H9 (cell line): ENCODE measurements at regions not wholly inside any gene's neighbourhood (a gene's known extent, or its start where the extent isn't known, plus 50 kb on each side); places are given as distances from the start of the nearest gene placed in this dataset.

Source experiments
- DNase-seq: peaks from one replicate; pipeline ENCODE4 v3.0.0-alpha.2; 2017
- H2AFZ ChIP-seq: one replicate; pipeline ENCODE4 v1.6.1; 2013; ENCODE audit warnings: mild to moderate bottlenecking, low read length, control low read depth, moderate library complexity
- H2AK5ac ChIP-seq: 2 replicates; pipeline ENCODE4 v1.6.1; 2013; ENCODE audit warnings: low read length, control low read depth, mixed read lengths; ENCODE audit not compliant: insufficient read length
- H2BK120ac ChIP-seq: one replicate; pipeline ENCODE4 v1.6.1; 2013; ENCODE audit warnings: low read depth, mild to moderate bottlenecking, low read length, control low read depth, inconsistent platforms; ENCODE audit not compliant: poor library complexity, severe bottlenecking
- H2BK12ac ChIP-seq: 2 replicates; pipeline ENCODE4 v1.6.1; 2013; ENCODE audit warnings: low read length, control low read depth, mixed read lengths, low read depth; ENCODE audit not compliant: insufficient read length
- H2BK15ac ChIP-seq: 2 replicates; pipeline ENCODE4 v1.6.1; 2013; ENCODE audit warnings: low read depth, low read length, control low read depth
- H2BK20ac ChIP-seq: one replicate; pipeline ENCODE4 v1.6.1; 2013; ENCODE audit warnings: low read depth, mild to moderate bottlenecking, low read length, control low read depth, inconsistent platforms; ENCODE audit not compliant: poor library complexity, severe bottlenecking
- H2BK5ac ChIP-seq: 2 replicates; pipeline ENCODE4 v1.6.1; 2013; ENCODE audit warnings: low read length, control low read depth, mixed read lengths; ENCODE audit not compliant: insufficient read length
- H3K14ac ChIP-seq: 2 replicates; pipeline ENCODE4 v1.6.1; 2013; ENCODE audit warnings: low read length, control low read depth; ENCODE audit not compliant: insufficient read depth
- H3K18ac ChIP-seq: 2 replicates; pipeline ENCODE4 v1.6.1; 2013; ENCODE audit warnings: low read depth, mild to moderate bottlenecking, mixed read lengths, low read length, control low read depth; ENCODE audit not compliant: insufficient read length
- H3K23ac ChIP-seq: 2 replicates; pipeline ENCODE4 v1.6.1; 2013; ENCODE audit warnings: low read length, control low read depth, mixed read lengths, low read depth; ENCODE audit not compliant: insufficient read length
- H3K23me2 ChIP-seq: 2 replicates; pipeline ENCODE4 v1.6.1; 2013; ENCODE audit warnings: low read depth, mild to moderate bottlenecking, mixed read lengths, low read length, control low read depth; ENCODE audit not compliant: insufficient read length, poor library complexity, severe bottlenecking
- H3K27ac ChIP-seq: 2 replicates; pipeline ENCODE4 v1.5.1; 2013; ENCODE audit warnings: low read length, control low read depth, mixed read lengths, low read depth; ENCODE audit not compliant: insufficient read length
- H3K27me3 ChIP-seq: 2 replicates; pipeline ENCODE4 v1.6.1; 2013; ENCODE audit warnings: low read length, control low read depth, inconsistent platforms; ENCODE audit not compliant: insufficient read depth
- H3K4ac ChIP-seq: 2 replicates; pipeline ENCODE4 v1.6.1; 2013; ENCODE audit warnings: low read depth, mild to moderate bottlenecking, control low read depth, inconsistent platforms, low read length, moderate library complexity
- H3K4me1 ChIP-seq: 2 replicates; pipeline ENCODE4 v1.6.1; 2013; ENCODE audit warnings: low read length, control low read depth, inconsistent platforms; ENCODE audit not compliant: insufficient read depth
- H3K4me2 ChIP-seq: 2 replicates; pipeline ENCODE4 v1.6.1; 2013; ENCODE audit warnings: low read length, control low read depth, mixed read lengths; ENCODE audit not compliant: insufficient read length, insufficient read depth
- H3K56ac ChIP-seq: 2 replicates; pipeline ENCODE4 v1.6.1; 2013; ENCODE audit warnings: low read depth, mild to moderate bottlenecking, mixed read lengths, low read length, control low read depth; ENCODE audit not compliant: insufficient read length
- H3K79me1 ChIP-seq: 2 replicates; pipeline ENCODE4 v1.6.1; 2013; ENCODE audit warnings: low read depth, mild to moderate bottlenecking, moderate library complexity, low read length, control low read depth, inconsistent platforms; ENCODE audit not compliant: insufficient read depth, poor library complexity, severe bottlenecking
- H3K79me2 ChIP-seq: 2 replicates; pipeline ENCODE4 v1.6.1; 2013; ENCODE audit warnings: low read length, control low read depth, inconsistent platforms; ENCODE audit not compliant: insufficient read depth
- H3K9ac ChIP-seq: 2 replicates; pipeline ENCODE4 v1.6.1; 2013; ENCODE audit warnings: low read length, control low read depth, mixed read lengths; ENCODE audit not compliant: insufficient read length; ENCODE audit errors: extremely low read depth
- H3K9me3 ChIP-seq: one replicate; pipeline ENCODE4 v1.6.1; 2013; ENCODE audit warnings: low read depth, low read length, inconsistent platforms; ENCODE audit not compliant: control insufficient read depth
- H3T11ph ChIP-seq: one replicate; pipeline ENCODE4 v1.6.1; 2013; ENCODE audit warnings: mild to moderate bottlenecking, low read length, control low read depth, inconsistent platforms
- H4K20me1 ChIP-seq: one replicate; pipeline ENCODE4 v1.6.1; 2013; ENCODE audit not compliant: control insufficient read depth, insufficient read length, insufficient read depth
- H4K5ac ChIP-seq: 2 replicates; pipeline ENCODE4 v1.6.1; 2013; ENCODE audit warnings: low read depth, mild to moderate bottlenecking, mixed read lengths, low read length, control low read depth; ENCODE audit not compliant: insufficient read length
- H4K8ac ChIP-seq: replicated peaks from 2 replicates; pipeline ENCODE4 v1.6.1; 2013; ENCODE audit warnings: low read length, control low read depth, mixed read lengths, low read depth; ENCODE audit not compliant: insufficient read length
- H4K91ac ChIP-seq: 2 replicates; pipeline ENCODE4 v1.6.1; 2013; ENCODE audit warnings: low read depth, mild to moderate bottlenecking, moderate library complexity, mixed read lengths, low read length, control low read depth; ENCODE audit not compliant: insufficient read length
- H3K27ac Mint-ChIP-seq, 3 experiments: 2 replicates in 2 of 3; 3 replicates in 1 of 3; pipeline ENCODE4 v1.8.0; 2020 to 2021; ENCODE audit warnings: mixed read lengths in 3 of 3, mild to moderate bottlenecking in 1 of 3, moderate library complexity in 1 of 3
- H3K27me3 Mint-ChIP-seq: 2 replicates; pipeline ENCODE4 v1.8.0; 2021; ENCODE audit warnings: low read depth, mild to moderate bottlenecking, moderate library complexity, mixed read lengths
- H3K36me3 Mint-ChIP-seq, 3 experiments: 2 replicates in 2 of 3; 3 replicates in 1 of 3; pipeline ENCODE4 v1.8.0; 2020 to 2021; ENCODE audit warnings: low read depth in 3 of 3, mixed read lengths in 3 of 3; ENCODE audit not compliant: insufficient read depth in 1 of 3
- H3K4me1 Mint-ChIP-seq, 2 experiments: 2 replicates each; pipeline ENCODE4 v1.8.0; 2020; ENCODE audit warnings: mixed read lengths in 2 of 2
- H3K4me3 Mint-ChIP-seq, 2 experiments: 2 replicates in 1 of 2; 3 replicates in 1 of 2; pipeline ENCODE4 v1.8.0; 2020 to 2021; ENCODE audit warnings: mild to moderate bottlenecking in 2 of 2, mixed read lengths in 2 of 2, moderate library complexity in 1 of 2
- H3K9me3 Mint-ChIP-seq, 2 experiments: 2 replicates in 1 of 2; 3 replicates in 1 of 2; pipeline ENCODE4 v1.8.0; 2020; ENCODE audit warnings: mild to moderate bottlenecking in 2 of 2, mixed read lengths in 2 of 2, moderate library complexity in 1 of 2
- WGBS: extraction: QIAGEN DNeasy Blood & Tissue Kit; methylation state at CpG from one replicate; pipeline ENCODE4 v1.1.7; 2013; ENCODE audit warnings: missing lambda C conversion rate, low lambda C conversion rate, mixed read lengths; ENCODE audit not compliant: insufficient read length; ENCODE audit errors: extremely low coverage; 5-methylcytosine and 5-hydroxymethylcytosine counted together
- TF ChIP-seq, protein P1 (sequence below): fragments of 200-600 bp; sonication (generic); conservative IDR thresholded peaks from 3 replicates; pipeline ENCODE4 v1.8.0; 2021; ENCODE audit warnings: antibody characterized with exemption, mild to moderate bottlenecking

DNA sequence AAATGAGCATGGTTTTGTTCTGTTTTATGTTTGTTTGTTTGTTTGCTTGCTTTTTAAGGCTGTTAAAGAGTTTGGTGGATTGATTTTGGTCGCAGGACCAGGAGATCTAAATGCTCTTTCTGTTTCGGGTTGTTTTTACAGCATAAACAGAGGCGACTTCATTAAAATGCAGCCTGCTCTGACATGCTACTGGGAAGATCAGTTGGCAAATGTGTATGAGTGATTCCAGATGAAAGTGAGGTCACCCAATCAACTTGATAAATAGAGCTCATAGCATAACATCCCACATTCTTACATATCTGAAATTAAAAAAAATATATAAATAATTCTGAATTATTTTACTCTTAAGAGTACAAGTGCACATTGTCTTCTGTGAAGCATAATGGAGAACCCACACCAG is 947.7 kb downstream of the GALC start:
- no peaks in the 10 kb centered on the region; the same call in 1 of the 2 replicates for H3K27me3 Mint-ChIP-seq
- no peaks in the 10 kb centered on the region for H3K23me2 ChIP-seq
- no peak overlapping the region for H3T11ph ChIP-seq
- H3K27ac Mint-ChIP-seq: no peak overlapping the region
- H2BK15ac ChIP-seq: no peak overlapping the region
- H2AFZ ChIP-seq: no peak overlapping the region
- H3K56ac ChIP-seq: no peak overlapping the region
- TF ChIP-seq, protein P1, sequence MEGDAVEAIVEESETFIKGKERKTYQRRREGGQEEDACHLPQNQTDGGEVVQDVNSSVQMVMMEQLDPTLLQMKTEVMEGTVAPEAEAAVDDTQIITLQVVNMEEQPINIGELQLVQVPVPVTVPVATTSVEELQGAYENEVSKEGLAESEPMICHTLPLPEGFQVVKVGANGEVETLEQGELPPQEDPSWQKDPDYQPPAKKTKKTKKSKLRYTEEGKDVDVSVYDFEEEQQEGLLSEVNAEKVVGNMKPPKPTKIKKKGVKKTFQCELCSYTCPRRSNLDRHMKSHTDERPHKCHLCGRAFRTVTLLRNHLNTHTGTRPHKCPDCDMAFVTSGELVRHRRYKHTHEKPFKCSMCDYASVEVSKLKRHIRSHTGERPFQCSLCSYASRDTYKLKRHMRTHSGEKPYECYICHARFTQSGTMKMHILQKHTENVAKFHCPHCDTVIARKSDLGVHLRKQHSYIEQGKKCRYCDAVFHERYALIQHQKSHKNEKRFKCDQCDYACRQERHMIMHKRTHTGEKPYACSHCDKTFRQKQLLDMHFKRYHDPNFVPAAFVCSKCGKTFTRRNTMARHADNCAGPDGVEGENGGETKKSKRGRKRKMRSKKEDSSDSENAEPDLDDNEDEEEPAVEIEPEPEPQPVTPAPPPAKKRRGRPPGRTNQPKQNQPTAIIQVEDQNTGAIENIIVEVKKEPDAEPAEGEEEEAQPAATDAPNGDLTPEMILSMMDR: no peak
- no peak overlapping the region for H3K4ac ChIP-seq
- no peak overlapping the region for H3K14ac ChIP-seq
- peaks cover 0 to 3% of the 10 kb centered on the region in 2 experiments; a peak in 1 of 4 replicates for H3K4me1 Mint-ChIP-seq
- H3K79me1 ChIP-seq: no peaks in the 10 kb centered on the region
- H4K20me1 ChIP-seq: no peaks in the 10 kb centered on the region
- H3K23ac ChIP-seq: no peak overlapping the region
- H3K27ac ChIP-seq: no peak overlapping the region
- no peaks in the 10 kb centered on the region for H3K79me2 ChIP-seq
- no peak overlapping the region for H3K4me3 Mint-ChIP-seq
- H3K4me1 ChIP-seq: no peaks in the 10 kb centered on the region
- H2BK5ac ChIP-seq: no peak overlapping the region
- no peak overlapping the region for H4K8ac ChIP-seq
- no peak overlapping the region for H4K91ac ChIP-seq
- no peak for DNase-seq
- no peaks in the 10 kb centered on the region for H3K36me3 Mint-ChIP-seq
- H2AK5ac ChIP-seq: no peak overlapping the region
- no peak overlapping the region for H4K5ac ChIP-seq
- H3K9ac ChIP-seq: no peak overlapping the region
- H3K9me3 Mint-ChIP-seq: no peaks in the 10 kb centered on the region
- WGBS: no CpG with 5 or more reads among the region's 3 CpGs
- no peak overlapping the region for H2BK120ac ChIP-seq
- H3K4me2 ChIP-seq: no peak overlapping the region
- no peak overlapping the region for H3K18ac ChIP-seq
- H2BK20ac ChIP-seq: no peak overlapping the region
- H3K27me3 ChIP-seq: no peaks in the 10 kb centered on the region
- H3K9me3 ChIP-seq: no peaks in the 10 kb centered on the region
- H2BK12ac ChIP-seq: no peak overlapping the region
